ENCODE measurements at regions not wholly inside any gene's neighbourhood (a gene's known extent, or its start where the extent isn't known, plus 50 kb on each side); places are given as distances from the start of the nearest gene placed in this dataset.

DNA sequence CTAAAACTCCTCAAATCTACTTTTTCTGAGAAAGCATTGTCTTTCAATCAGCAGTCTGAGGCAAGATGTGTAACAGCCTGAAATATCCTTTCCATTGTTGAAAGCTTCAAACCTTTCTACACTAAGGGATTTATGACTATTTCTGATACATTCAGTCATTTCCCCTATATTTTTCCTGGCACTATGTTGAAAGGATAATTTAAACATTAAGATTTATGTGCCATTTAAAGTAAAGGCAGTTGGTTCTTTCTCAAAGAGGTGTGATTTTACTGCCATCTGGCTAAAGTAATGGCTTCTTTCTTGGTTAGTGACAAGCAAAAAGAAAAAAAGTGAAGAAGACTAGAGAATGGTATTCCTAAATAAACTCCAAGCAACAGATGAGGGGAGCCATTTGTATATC lies 249.6 kb upstream of the COL8A1 start:
- no peaks in the 10 kb centered on the region for H3K27me3 Mint-ChIP-seq (ENCODE audit: low read depth)
- Histone ChIP-seq H3K4me1 (ENCODE audit: insufficient read depth, low read length) (no peaks in the 10 kb centered on the region), H3K27me3 (ENCODE audit: insufficient read depth, low read length) (no peaks in the 10 kb centered on the region), H3K14ac (ENCODE audit: insufficient read depth, low read length) (no peak overlapping the region), H3K9me3 (ENCODE audit: control insufficient read depth, low read depth, low read length) (no peaks in the 10 kb centered on the region), H2BK15ac (ENCODE audit: low read depth, low read length) (no peak overlapping the region), H4K5ac (ENCODE audit: insufficient read length, low read depth, low read length) (no peak overlapping the region), H2AK5ac (ENCODE audit: insufficient read length, low read length) (no peak overlapping the region), H3K9ac (ENCODE audit: extremely low read depth, insufficient read length, low read length) (no peak overlapping the region), H3K27ac (ENCODE audit: insufficient read length, low read depth, low read length) (no peak overlapping the region), H4K20me1 (ENCODE audit: control insufficient read depth, insufficient read depth, insufficient read length) (no peaks in the 10 kb centered on the region), H3K18ac (ENCODE audit: insufficient read length, low read depth, low read length) (no peak overlapping the region), H3K23ac (ENCODE audit: insufficient read length, low read depth, low read length) (no peak overlapping the region), H2AFZ (ENCODE audit: low read length) (no peak overlapping the region), H3K4ac (ENCODE audit: low read depth, low read length) (no peak overlapping the region), H2BK5ac (ENCODE audit: insufficient read length, low read length) (no peak overlapping the region), H3K56ac (ENCODE audit: insufficient read length, low read depth, low read length) (no peak overlapping the region), H3K4me2 (ENCODE audit: insufficient read depth, insufficient read length, low read length) (no peak overlapping the region), H3K79me1 (ENCODE audit: insufficient read depth, low read depth, low read length, poor library complexity, severe bottlenecking) (no peaks in the 10 kb centered on the region), H2BK120ac (ENCODE audit: low read depth, low read length, poor library complexity, severe bottlenecking) (no peak overlapping the region), H4K8ac (replicated peaks; ENCODE audit: insufficient read length, low read depth, low read length) (no peak overlapping the region), H3K79me2 (ENCODE audit: insufficient read depth, low read length) (no peaks in the 10 kb centered on the region), H3K23me2 (ENCODE audit: insufficient read length, low read depth, low read length, poor library complexity, severe bottlenecking) (no peaks in the 10 kb centered on the region), H4K91ac (ENCODE audit: insufficient read length, low read depth, low read length) (no peak overlapping the region), H3T11ph (ENCODE audit: low read length) (no peak overlapping the region), H2BK20ac (ENCODE audit: low read depth, low read length, poor library complexity, severe bottlenecking) (no peak overlapping the region), H2BK12ac (ENCODE audit: insufficient read length, low read depth, low read length) (no peak overlapping the region)
- no peak overlapping the region for H3K4me3 Mint-ChIP-seq
- H3K4me1 Mint-ChIP-seq, result peaks cover 2% of the 10 kb centered on the region in 2 experiments; a peak in 1 of 4 replicates
- no peak overlapping the region for H3K27ac Mint-ChIP-seq
- H3K36me3 Mint-ChIP-seq (ENCODE audit: insufficient read depth in 1 of 3, low read depth in 3 of 3), result no peaks in the 10 kb centered on the region
- TF ChIP-seq, protein P1, sequence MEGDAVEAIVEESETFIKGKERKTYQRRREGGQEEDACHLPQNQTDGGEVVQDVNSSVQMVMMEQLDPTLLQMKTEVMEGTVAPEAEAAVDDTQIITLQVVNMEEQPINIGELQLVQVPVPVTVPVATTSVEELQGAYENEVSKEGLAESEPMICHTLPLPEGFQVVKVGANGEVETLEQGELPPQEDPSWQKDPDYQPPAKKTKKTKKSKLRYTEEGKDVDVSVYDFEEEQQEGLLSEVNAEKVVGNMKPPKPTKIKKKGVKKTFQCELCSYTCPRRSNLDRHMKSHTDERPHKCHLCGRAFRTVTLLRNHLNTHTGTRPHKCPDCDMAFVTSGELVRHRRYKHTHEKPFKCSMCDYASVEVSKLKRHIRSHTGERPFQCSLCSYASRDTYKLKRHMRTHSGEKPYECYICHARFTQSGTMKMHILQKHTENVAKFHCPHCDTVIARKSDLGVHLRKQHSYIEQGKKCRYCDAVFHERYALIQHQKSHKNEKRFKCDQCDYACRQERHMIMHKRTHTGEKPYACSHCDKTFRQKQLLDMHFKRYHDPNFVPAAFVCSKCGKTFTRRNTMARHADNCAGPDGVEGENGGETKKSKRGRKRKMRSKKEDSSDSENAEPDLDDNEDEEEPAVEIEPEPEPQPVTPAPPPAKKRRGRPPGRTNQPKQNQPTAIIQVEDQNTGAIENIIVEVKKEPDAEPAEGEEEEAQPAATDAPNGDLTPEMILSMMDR (conservative IDR thresholded peaks at IDR 0.05), result no peak
- H3K9me3 Mint-ChIP-seq, result no peaks in the 10 kb centered on the region
- DNase-seq, result no peak
